ENCODE measurements at regions not wholly inside any gene's neighbourhood (a gene's known extent, or its start where the extent isn't known, plus 50 kb on each side); places are given as distances from the start of the nearest gene placed in this dataset.

DNA sequence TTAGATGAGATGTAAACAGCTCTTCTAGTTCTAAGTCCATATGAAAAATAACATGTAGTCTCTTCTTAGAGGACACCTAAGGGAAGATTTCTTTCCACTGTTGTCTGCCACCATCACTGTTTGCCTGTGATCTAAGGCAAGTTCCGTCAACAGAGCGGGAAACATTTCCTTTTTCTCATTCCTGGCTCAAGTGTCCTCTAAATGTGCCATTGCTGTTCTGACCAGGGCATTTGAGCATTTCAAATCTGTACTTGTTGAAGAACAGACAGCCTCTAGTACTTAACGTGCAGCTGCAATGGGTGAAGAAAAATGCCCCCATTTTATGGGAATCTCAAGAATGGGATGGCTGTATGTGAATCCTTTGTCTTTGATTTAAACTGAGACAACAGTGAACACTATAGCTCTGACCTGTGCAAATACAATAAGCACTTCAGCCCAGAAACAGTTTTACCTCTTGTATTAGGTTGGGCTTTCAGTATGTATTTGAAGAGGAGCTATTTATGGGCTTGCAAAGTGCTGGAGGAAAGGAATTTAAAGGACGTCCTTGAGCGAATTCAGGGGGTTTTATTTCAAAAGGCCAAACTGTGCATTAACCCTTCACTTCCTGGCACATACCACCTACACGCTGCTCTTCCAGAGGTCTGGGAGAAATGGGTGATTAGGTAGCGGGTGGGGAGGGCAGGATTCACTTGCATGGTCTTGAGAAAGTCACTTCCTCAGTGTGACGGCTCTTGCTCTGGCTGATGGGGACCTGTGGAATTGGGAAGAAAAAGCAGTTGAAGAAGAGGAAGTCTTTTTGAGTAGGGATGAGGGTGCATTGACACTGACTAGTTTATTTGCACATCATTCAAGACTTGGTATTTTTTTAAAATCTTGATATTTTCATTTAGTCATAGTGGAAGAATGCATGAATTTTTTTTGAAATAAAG, 66.1 kb downstream of the THNSL1 start:
- TF ChIP-seq, protein P1, sequence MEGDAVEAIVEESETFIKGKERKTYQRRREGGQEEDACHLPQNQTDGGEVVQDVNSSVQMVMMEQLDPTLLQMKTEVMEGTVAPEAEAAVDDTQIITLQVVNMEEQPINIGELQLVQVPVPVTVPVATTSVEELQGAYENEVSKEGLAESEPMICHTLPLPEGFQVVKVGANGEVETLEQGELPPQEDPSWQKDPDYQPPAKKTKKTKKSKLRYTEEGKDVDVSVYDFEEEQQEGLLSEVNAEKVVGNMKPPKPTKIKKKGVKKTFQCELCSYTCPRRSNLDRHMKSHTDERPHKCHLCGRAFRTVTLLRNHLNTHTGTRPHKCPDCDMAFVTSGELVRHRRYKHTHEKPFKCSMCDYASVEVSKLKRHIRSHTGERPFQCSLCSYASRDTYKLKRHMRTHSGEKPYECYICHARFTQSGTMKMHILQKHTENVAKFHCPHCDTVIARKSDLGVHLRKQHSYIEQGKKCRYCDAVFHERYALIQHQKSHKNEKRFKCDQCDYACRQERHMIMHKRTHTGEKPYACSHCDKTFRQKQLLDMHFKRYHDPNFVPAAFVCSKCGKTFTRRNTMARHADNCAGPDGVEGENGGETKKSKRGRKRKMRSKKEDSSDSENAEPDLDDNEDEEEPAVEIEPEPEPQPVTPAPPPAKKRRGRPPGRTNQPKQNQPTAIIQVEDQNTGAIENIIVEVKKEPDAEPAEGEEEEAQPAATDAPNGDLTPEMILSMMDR (IDR thresholded peaks at IDR 0.05; ENCODE audit: low read depth, low read length, poor library complexity, severe bottlenecking) = no peak
- TF ChIP-seq EZH2phosphoT487 (IDR thresholded peaks at IDR 0.05; ENCODE audit: borderline replicate concordance, low read length) = no peak
- Histone ChIP-seq H3K27ac (ENCODE audit: low read depth, low read length) (no peak overlapping the region), H3K9me2 (replicated peaks; ENCODE audit: control insufficient read depth, low read length) (no peaks in the 10 kb centered on the region), H3K4me1 (ENCODE audit: control insufficient read depth, low read length) (no peaks in the 10 kb centered on the region), H3K79me2 (ENCODE audit: control insufficient read depth, low read length) (no peaks in the 10 kb centered on the region), H3K36me3 (ENCODE audit: control insufficient read depth, low read length) (no peaks in the 10 kb centered on the region), H3K9me3 (ENCODE audit: control insufficient read depth, insufficient read depth, low read length) (no peaks in the 10 kb centered on the region), H4K20me1 (ENCODE audit: control insufficient read depth, insufficient read depth, low read depth, low read length) (no peaks in the 10 kb centered on the region), H3K4me3 (ENCODE audit: low read length) (no peak overlapping the region), H3K4me2 (ENCODE audit: low read length) (no peak overlapping the region), H3F3A (ENCODE audit: control insufficient read depth, insufficient read depth) (no peaks in the 10 kb centered on the region), H3K27me3 (ENCODE audit: control insufficient read depth, low read length) (peaks cover 5% of the 10 kb centered on the region; the same call in 1 of the 2 replicates)

DNA sequence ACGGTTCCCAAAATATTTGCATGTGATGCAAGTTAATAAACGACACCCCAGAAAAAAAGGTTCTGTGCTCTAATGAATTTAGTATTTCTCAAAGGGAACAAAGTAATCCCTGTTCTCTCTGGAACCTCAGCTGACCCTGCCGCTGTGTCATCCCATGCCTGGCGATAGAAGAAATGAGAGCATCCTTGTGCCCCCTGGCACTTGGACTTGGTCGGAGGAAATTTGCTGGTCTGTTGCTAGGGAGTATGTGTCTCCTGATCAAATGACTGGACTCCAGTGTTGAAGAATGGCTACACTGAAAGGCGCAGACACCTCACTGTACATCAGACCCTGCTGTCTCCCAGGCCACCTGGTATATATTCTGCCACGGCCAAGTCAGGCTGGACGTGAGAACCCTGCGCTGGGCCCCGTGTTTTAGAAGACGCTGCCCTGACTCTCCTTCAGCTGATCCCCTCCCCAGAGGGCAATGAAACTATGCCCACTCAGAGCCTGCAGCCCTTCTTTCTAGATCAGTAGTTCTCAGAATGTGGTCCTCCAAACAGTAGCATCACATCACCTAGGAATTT, 67.2 kb downstream of the THNSL1 start:
- no peak for TF ChIP-seq EZH2phosphoT487 (IDR thresholded peaks at IDR 0.05; ENCODE audit: borderline replicate concordance, low read length)
- TF ChIP-seq, protein P1 (IDR thresholded peaks at IDR 0.05; ENCODE audit: low read depth, low read length, poor library complexity, severe bottlenecking) = no peak
- Histone ChIP-seq H3K36me3 (ENCODE audit: control insufficient read depth, low read length) (no peaks in the 10 kb centered on the region), H3K4me1 (ENCODE audit: control insufficient read depth, low read length) (no peaks in the 10 kb centered on the region), H3K27ac (ENCODE audit: low read depth, low read length) (no peak overlapping the region), H3K4me2 (ENCODE audit: low read length) (no peak overlapping the region), H3K79me2 (ENCODE audit: control insufficient read depth, low read length) (no peaks in the 10 kb centered on the region), H3K4me3 (ENCODE audit: low read length) (no peak overlapping the region), H4K20me1 (ENCODE audit: control insufficient read depth, insufficient read depth, low read depth, low read length) (no peaks in the 10 kb centered on the region), H3F3A (ENCODE audit: control insufficient read depth, insufficient read depth) (no peaks in the 10 kb centered on the region), H3K9me2 (replicated peaks; ENCODE audit: control insufficient read depth, low read length) (no peaks in the 10 kb centered on the region), H3K27me3 (ENCODE audit: control insufficient read depth, low read length) (peaks cover 5% of the 10 kb centered on the region; the same call in 1 of the 2 replicates), H3K9me3 (ENCODE audit: control insufficient read depth, insufficient read depth, low read length) (no peaks in the 10 kb centered on the region)

DNA sequence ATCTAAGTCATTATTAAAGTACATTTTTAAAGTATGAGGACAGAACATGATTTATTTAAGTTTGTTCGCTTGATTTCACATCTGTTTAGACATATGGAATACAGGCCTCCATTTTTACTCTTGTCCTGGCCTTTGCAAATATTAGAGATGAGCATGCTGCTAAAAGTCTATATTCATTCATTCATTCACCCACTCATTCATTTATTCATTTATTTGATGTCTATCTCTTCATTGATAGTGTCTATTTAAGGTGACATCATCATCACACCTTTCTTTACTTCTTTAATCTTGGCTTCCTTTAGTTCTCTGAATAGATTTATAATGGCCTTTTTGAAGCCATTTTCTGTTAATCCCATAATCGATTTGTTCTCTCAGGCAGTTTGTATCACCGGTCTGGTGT, 68.0 kb downstream of the THNSL1 start:
- H3K27ac ChIP-seq (ENCODE audit: low read depth, low read length) = no peak overlapping the region
- H3K9me3 ChIP-seq (ENCODE audit: control insufficient read depth, insufficient read depth, low read length) = no peaks in the 10 kb centered on the region
- no peaks in the 10 kb centered on the region for H3K9me2 ChIP-seq (replicated peaks; ENCODE audit: control insufficient read depth, low read length)
- H3F3A ChIP-seq (ENCODE audit: control insufficient read depth, insufficient read depth) = no peaks in the 10 kb centered on the region
- H4K20me1 ChIP-seq (ENCODE audit: control insufficient read depth, insufficient read depth, low read depth, low read length) = no peaks in the 10 kb centered on the region
- no peak overlapping the region for H3K4me2 ChIP-seq (ENCODE audit: low read length)
- TF ChIP-seq, protein P1 (IDR thresholded peaks at IDR 0.05; ENCODE audit: low read depth, low read length, poor library complexity, severe bottlenecking) = no peak
- TF ChIP-seq EZH2phosphoT487 (IDR thresholded peaks at IDR 0.05; ENCODE audit: borderline replicate concordance, low read length) = no peak
- no peaks in the 10 kb centered on the region for H3K4me1 ChIP-seq (ENCODE audit: control insufficient read depth, low read length)
- H3K4me3 ChIP-seq (ENCODE audit: low read length) = no peak overlapping the region
- no peaks in the 10 kb centered on the region for H3K36me3 ChIP-seq (ENCODE audit: control insufficient read depth, low read length)
- H3K79me2 ChIP-seq (ENCODE audit: control insufficient read depth, low read length) = no peaks in the 10 kb centered on the region
- peaks cover 5% of the 10 kb centered on the region; the same call in 1 of the 2 replicates for H3K27me3 ChIP-seq (ENCODE audit: control insufficient read depth, low read length)
